Loucy (cell line): ENCODE measurements at regions not wholly inside any gene's neighbourhood (a gene's known extent, or its start where the extent isn't known, plus 50 kb on each side); places are given as distances from the start of the nearest gene placed in this dataset.

Source experiments
- H2AFZ ChIP-seq: fragments of 200-600 bp; sonication (generic); 2 replicates; pipeline ENCODE4 v1.6.0; 2016; ENCODE audit warnings: antibody characterized with exemption, mild to moderate bottlenecking, low read length, moderate library complexity
- H3F3A ChIP-seq: fragments of 200-600 bp; 2 replicates; pipeline ENCODE4 v1.6.0; 2016; ENCODE audit warnings: antibody characterized with exemption, low read depth, mild to moderate bottlenecking
- H3K27me3 ChIP-seq: fragments of 200-600 bp; sonication (generic); 2 replicates; pipeline ENCODE4 v1.6.1; 2014; ENCODE audit warnings: low read length, mild to moderate bottlenecking; ENCODE audit not compliant: insufficient read depth, poor library complexity, severe bottlenecking
- H3K36me3 ChIP-seq: fragments of 200-600 bp; sonication (generic); 2 replicates; pipeline ENCODE4 v1.6.1; 2016; ENCODE audit warnings: low read length; ENCODE audit not compliant: insufficient read depth
- H3K4me1 ChIP-seq: fragments of 200-600 bp; sonication (generic); 2 replicates; pipeline ENCODE4 v1.5.1; 2014; ENCODE audit warnings: low read length, mild to moderate bottlenecking; ENCODE audit not compliant: insufficient read depth, poor library complexity, severe bottlenecking
- H3K4me2 ChIP-seq: fragments of 200-600 bp; sonication (generic); 2 replicates; pipeline ENCODE4 v1.6.0; 2014; ENCODE audit warnings: antibody characterized with exemption, low read length, low read depth, mild to moderate bottlenecking; ENCODE audit not compliant: poor library complexity, severe bottlenecking
- H3K4me3 ChIP-seq: fragments of 200-600 bp; sonication (generic); 2 replicates; pipeline ENCODE4 v1.5.1; 2014; ENCODE audit warnings: low read length, mild to moderate bottlenecking, mixed read lengths; ENCODE audit not compliant: poor library complexity, severe bottlenecking
- H3K79me2 ChIP-seq: fragments of 200-600 bp; sonication (generic); 2 replicates; pipeline ENCODE4 v1.6.1; 2014; ENCODE audit warnings: low read length; ENCODE audit not compliant: insufficient read depth
- H3K9ac ChIP-seq: fragments of 200-600 bp; sonication (generic); 2 replicates; pipeline ENCODE4 v1.6.0; 2014; ENCODE audit warnings: mild to moderate bottlenecking, low read depth, low read length, moderate library complexity; ENCODE audit not compliant: poor library complexity, severe bottlenecking
- H3K9me2 ChIP-seq: fragments of 200-600 bp; sonication (generic); replicated peaks from 2 replicates; pipeline ENCODE4 v1.6.1; 2016; ENCODE audit warnings: low read depth, low read length, mixed read lengths
- H3K9me3 ChIP-seq: fragments of 200-600 bp; sonication (generic); 2 replicates; pipeline ENCODE4 v1.6.1; 2014; ENCODE audit warnings: mild to moderate bottlenecking, antibody characterized with exemption, low read length, low read depth; ENCODE audit not compliant: insufficient read depth
- H4K20me1 ChIP-seq: fragments of 200-600 bp; sonication (generic); 2 replicates; pipeline ENCODE4 v1.6.0; 2014; ENCODE audit warnings: antibody characterized with exemption, low read length, mild to moderate bottlenecking; ENCODE audit not compliant: insufficient read depth, poor library complexity, severe bottlenecking
- CTCF ChIP-seq: fragments of 200-600 bp; sonication (generic); conservative IDR thresholded peaks from 2 replicates; pipeline ENCODE4 v1.5.1; 2014; ENCODE audit warnings: mild to moderate bottlenecking, antibody characterized with exemption, low read length
- EZH2phosphoT487 ChIP-seq: fragments of 200-600 bp; IDR thresholded peaks from 2 replicates; pipeline ENCODE4 v1.6.1; 2018; ENCODE audit warnings: antibody characterized with exemption, mild to moderate bottlenecking, moderate library complexity, borderline replicate concordance

GRCh38 chr9:84061613-84062193 is 81.1 kb downstream of the RMI1 start:
- Histone ChIP-seq H3K4me3 (no peak overlapping the region), H3F3A (no peaks in the 10 kb centered on the region), H3K27me3 (no peaks in the 10 kb centered on the region), H3K9ac (no peak overlapping the region), H3K4me2 (no peak overlapping the region), H3K9me3 (no peaks in the 10 kb centered on the region), H3K4me1 (no peaks in the 10 kb centered on the region), H2AFZ (no peak overlapping the region), H3K36me3 (no peaks in the 10 kb centered on the region), H3K79me2 (no peaks in the 10 kb centered on the region), H4K20me1 (no peaks in the 10 kb centered on the region), H3K9me2 (peaks cover 7% of the 10 kb centered on the region; the same call in 1 of the 2 replicates)
- TF ChIP-seq CTCF (no peak), EZH2phosphoT487 (no peak)

- Histone ChIP-seq H3K4me2 (no peak overlapping the region), H3K9me3 (no peaks in the 10 kb centered on the region), H3K4me1 (no peaks in the 10 kb centered on the region), H4K20me1 (no peaks in the 10 kb centered on the region), H3F3A (no peaks in the 10 kb centered on the region), H3K9ac (no peak overlapping the region), H3K4me3 (no peak overlapping the region), H3K27me3 (no peaks in the 10 kb centered on the region), H3K79me2 (no peaks in the 10 kb centered on the region), H3K36me3 (no peaks in the 10 kb centered on the region), H2AFZ (no peak overlapping the region), H3K9me2 (peaks cover 7% of the 10 kb centered on the region; the same call in 1 of the 2 replicates)
- TF ChIP-seq EZH2phosphoT487 (no peak), CTCF (no peak)
Measured at GRCh38 chr9:84062538-84062937, 81.9 kb downstream of the RMI1 start.

GRCh38 chr9:84067821-84068220 is 87.2 kb downstream of the RMI1 start:
- Histone ChIP-seq H3K9ac (no peak overlapping the region), H3K4me1 (no peaks in the 10 kb centered on the region), H4K20me1 (no peaks in the 10 kb centered on the region), H3K4me3 (no peak overlapping the region), H3K79me2 (no peaks in the 10 kb centered on the region), H2AFZ (no peak overlapping the region), H3K9me3 (no peaks in the 10 kb centered on the region), H3K36me3 (no peaks in the 10 kb centered on the region), H3F3A (no peaks in the 10 kb centered on the region), H3K27me3 (no peaks in the 10 kb centered on the region), H3K4me2 (no peak overlapping the region), H3K9me2 (0 out of 2 replicates have a peak, but pooled peaks cover 3% of the 10 kb centered on the region)
- no peak for TF ChIP-seq EZH2phosphoT487
- TF ChIP-seq CTCF, result no peak
